ENCODE measurements at regions not wholly inside any gene's neighbourhood (a gene's known extent, or its start where the extent isn't known, plus 50 kb on each side); places are given as distances from the start of the nearest gene placed in this dataset.

- CTCF ChIA-PET, result no interaction called here
- H2BK120ac ChIP-seq (ENCODE audit: low read depth, low read length), result no peak overlapping the region
- BruUV-seq (replicated peaks), result no TSS peak
Observed at GRCh38 chrX:124646403-124646802, 300.0 kb downstream of the SH2D1A start.

More at GRCh38 chrX:124646403-124646802, 300.0 kb downstream of the SH2D1A start:
- H3K27me3 ChIP-seq (ENCODE audit: control insufficient read depth, insufficient read depth, low read length), result no peaks in the 10 kb centered on the region
- in situ Hi-C loops (cut with MboI; ENCODE audit: low sequenced_read_pairs) (no loop called here), dilution Hi-C loops (cut with HindIII; ENCODE audit: low sequenced_read_pairs, unreplicated experiment) (no loop called here), intact Hi-C loops (cut with micrococcal nuclease) (no loop called here)
- no peak overlapping the region for H3K4ac ChIP-seq (ENCODE audit: low read depth, low read length)
- H3K4me2 ChIP-seq (ENCODE audit: low read depth, low read length), result no peak overlapping the region
- no peak overlapping the region for H3K14ac ChIP-seq (replicated peaks; ENCODE audit: low read depth, low read length)
- no peak overlapping the region for H2AK5ac ChIP-seq (ENCODE audit: low read depth, low read length)
- no peak overlapping the region for H4K5ac ChIP-seq (ENCODE audit: low read depth, low read length)
- no peaks in the 10 kb centered on the region for H3K9me1 ChIP-seq (ENCODE audit: insufficient read depth, low read length)
- no peak overlapping the region for H3K9ac ChIP-seq (ENCODE audit: low read depth, low read length)
- ATAC-seq (ENCODE audit: low read depth) (no peak), DNase-seq (no peak)
- no peak overlapping the region for H2BK15ac ChIP-seq (ENCODE audit: low read depth, low read length)
- no peaks in the 10 kb centered on the region for H3K36me3 ChIP-seq (ENCODE audit: control insufficient read depth, insufficient read depth, low read length)
- H3K4me1 ChIP-seq (ENCODE audit: control insufficient read depth, insufficient read depth, low read length), result no peaks in the 10 kb centered on the region
- H2BK5ac ChIP-seq (ENCODE audit: low read depth, low read length, poor library complexity, severe bottlenecking), result no peak overlapping the region
- no peak overlapping the region for H3K27ac ChIP-seq (ENCODE audit: insufficient read depth, low read length)
- H2AK9ac ChIP-seq (replicated peaks; ENCODE audit: low read depth, low read length, poor library complexity), result no peak overlapping the region
- no peak overlapping the region for H3K56ac ChIP-seq (ENCODE audit: extremely low read depth, insufficient read depth, low read length)
- POLR2A ChIA-PET (ENCODE audit: unreplicated experiment), result no interaction called here
- no peak overlapping the region for H4K91ac ChIP-seq (ENCODE audit: insufficient read depth, low read depth, low read length)
- H2BK20ac ChIP-seq (ENCODE audit: low read depth, low read length), result no peak overlapping the region
- no peak overlapping the region for H2AFZ ChIP-seq (replicated peaks; ENCODE audit: low read length, poor library complexity)
- H3K18ac ChIP-seq (ENCODE audit: low read depth, low read length), result no peak overlapping the region
- no CpG with 5 or more reads among the region's 1 CpG for WGBS, 2 experiments (ENCODE audit: extremely low coverage in 2 of 2, insufficient read length in 1 of 2)
- no peaks in the 10 kb centered on the region for H3K9me3 ChIP-seq (ENCODE audit: control insufficient read depth, insufficient read depth, low read length)
- no peak overlapping the region for H3K4me3 ChIP-seq (ENCODE audit: insufficient read depth, low read depth, low read length)
- H4K20me1 ChIP-seq (ENCODE audit: insufficient read depth, low read length), result no peaks in the 10 kb centered on the region
- no peak for TF ChIP-seq NFE2L2 (IDR thresholded peaks at IDR 0.05; ENCODE audit: low read depth, low read length)
- no peak for TF ChIP-seq MXI1 (IDR thresholded peaks at IDR 0.05; ENCODE audit: borderline replicate concordance, low read depth, low read length)
- TF ChIP-seq SMC3 (IDR thresholded peaks at IDR 0.05; ENCODE audit: low read depth, low read length), result no peak
- no peak for TF ChIP-seq ELK1 (IDR thresholded peaks at IDR 0.05; ENCODE audit: borderline replicate concordance, low read depth, low read length)
- TF ChIP-seq BHLHE40 (IDR thresholded peaks at IDR 0.05; ENCODE audit: low read depth, low read length), result no peak
- no peak for TF ChIP-seq RCOR1 (IDR thresholded peaks at IDR 0.05; ENCODE audit: insufficient replicate concordance, low read length)
- no peak for TF ChIP-seq RFX5 (IDR thresholded peaks at IDR 0.05; ENCODE audit: low read depth, low read length)
- no peak for TF ChIP-seq RAD21 (IDR thresholded peaks at IDR 0.05; ENCODE audit: low read length)
- TF ChIP-seq CEBPB (IDR thresholded peaks at IDR 0.05; ENCODE audit: low read depth, low read length), result no peak
- TF ChIP-seq CHD1 (IDR thresholded peaks at IDR 0.05; ENCODE audit: low read depth, low read length), result no peak
- no peak for TF ChIP-seq MAZ (IDR thresholded peaks at IDR 0.05; ENCODE audit: borderline replicate concordance, low read depth, low read length)
- no peak for TF ChIP-seq CTCF (conservative IDR thresholded peaks at IDR 0.05; ENCODE audit: low read depth, low read length)
- no peak for TF ChIP-seq POLR2A (IDR thresholded peaks at IDR 0.05; ENCODE audit: low read depth, low read length)
- TF ChIP-seq USF2 (IDR thresholded peaks at IDR 0.05; ENCODE audit: low read depth, low read length), result no peak
- no peak for TF ChIP-seq FOS (IDR thresholded peaks at IDR 0.05; ENCODE audit: low read depth, low read length)
- TF ChIP-seq MAFK (IDR thresholded peaks at IDR 0.05; ENCODE audit: low read depth, low read length), result no peak
- no peak overlapping the region for H3K23ac ChIP-seq (ENCODE audit: low read depth, low read length)
- H4K8ac ChIP-seq (ENCODE audit: low read depth in 2 of 2, low read length in 2 of 2), result no peak overlapping the region
- H3K79me1 ChIP-seq (ENCODE audit: low read depth in 1 of 2, low read length in 2 of 2), result no peaks in the 10 kb centered on the region
